ENCODE measurements at regions not wholly inside any gene's neighbourhood (a gene's known extent, or its start where the extent isn't known, plus 50 kb on each side); places are given as distances from the start of the nearest gene placed in this dataset.

GRCh38 chr12:38113991-38114390 lies 202.6 kb upstream of the ALG10B start:
- Histone ChIP-seq H3K9ac (ENCODE audit: low read length) (no peak overlapping the region), H3K36me3 (ENCODE audit: control insufficient read depth in 1 of 2, insufficient read depth in 2 of 2, low read length in 2 of 2) (no peaks in the 10 kb centered on the region), H4K20me1 (ENCODE audit: insufficient read depth) (no peaks in the 10 kb centered on the region), H3K27me3 (ENCODE audit: insufficient read depth, low read length) (no peaks in the 10 kb centered on the region), H3K9me2 (ENCODE audit: insufficient read depth) (no peaks in the 10 kb centered on the region), H3K27ac (ENCODE audit: low read depth, low read length) (no peak overlapping the region), H2AFZ (ENCODE audit: low read depth, low read length, poor library complexity, severe bottlenecking) (no peak overlapping the region), H3K4me2 (ENCODE audit: low read length) (no peak overlapping the region), H3K4me3 (replicated peaks in 1 of 2; ENCODE audit: low read depth in 1 of 2, low read length in 2 of 2) (no peak overlapping the region), H3K4me1 (ENCODE audit: control insufficient read depth in 1 of 2, insufficient read depth in 2 of 2, low read length in 2 of 2) (no peaks in the 10 kb centered on the region), H3K9me3 (ENCODE audit: control insufficient read depth in 1 of 2, insufficient read depth in 1 of 2, low read depth in 1 of 2, low read length in 2 of 2) (no peaks in the 10 kb centered on the region), H3K79me2 (ENCODE audit: insufficient read depth, low read length) (no peaks in the 10 kb centered on the region)
- ChIA-PET CTCF (no interaction called here), RAD21 (ENCODE audit: low non-redundant PET in 1 of 2, low total read pairs in 2 of 2, uncharacterized antibody in 2 of 2, unreplicated experiment in 2 of 2) (no interaction called here), POLR2A (no interaction called here)
- ATAC-seq (no peak), DNase-seq (ENCODE audit: low read depth, low spot score) (no peak)
- no TSS peak for BruUV-seq (replicated peaks)
- no peak for TF ChIP-seq POLR2A (IDR thresholded peaks at IDR 0.05; ENCODE audit: borderline replicate concordance, extremely low read depth, insufficient read depth, insufficient read length)
- no peak for TF ChIP-seq CBX3 (IDR thresholded peaks at IDR 0.05; ENCODE audit: low read depth)
- TF ChIP-seq YY1 (IDR thresholded peaks at IDR 0.05; ENCODE audit: extremely low read depth, insufficient replicate concordance, low read depth, low read length): no peak
- no peak for TF ChIP-seq ZNF274 (IDR thresholded peaks at IDR 0.05; ENCODE audit: low read depth, low read length)
- no peak for TF ChIP-seq EZH2phosphoT487 (IDR thresholded peaks at IDR 0.05; ENCODE audit: borderline replicate concordance)
- no peak for TF ChIP-seq MAX (IDR thresholded peaks at IDR 0.05)
- TF ChIP-seq CTCF (IDR thresholded peaks at IDR 0.05 in 2 of 3, conservative IDR thresholded peaks at IDR 0.05 in 1 of 3; ENCODE audit: borderline replicate concordance in 1 of 3, insufficient read depth in 1 of 3, low read depth in 2 of 3, low read length in 2 of 3): no peak
- TF ChIP-seq JUND (IDR thresholded peaks at IDR 0.05): no peak
- no peak for TF ChIP-seq SIN3A (IDR thresholded peaks at IDR 0.05; ENCODE audit: low read depth)
- no peak for TF ChIP-seq SRF (IDR thresholded peaks at IDR 0.05; ENCODE audit: low read depth)
- TF ChIP-seq CEBPB (IDR thresholded peaks at IDR 0.05; ENCODE audit: low read depth): no peak
- no peak for TF ChIP-seq FOSL1 (IDR thresholded peaks at IDR 0.05; ENCODE audit: low read depth)
- no peak for TF ChIP-seq EZH2 (IDR thresholded peaks at IDR 0.05)
- TF ChIP-seq ELF1 (IDR thresholded peaks at IDR 0.05; ENCODE audit: borderline replicate concordance, low read depth): no peak
- TF ChIP-seq POLR2AphosphoS5 (IDR thresholded peaks at IDR 0.05; ENCODE audit: low read depth, low read length): no peak
- no peak for TF ChIP-seq SP1 (IDR thresholded peaks at IDR 0.05; ENCODE audit: low read depth)
- TF ChIP-seq TCF7L2 (IDR thresholded peaks at IDR 0.05; ENCODE audit: borderline replicate concordance, extremely low read depth, insufficient read depth, insufficient read length): no peak
- TF ChIP-seq ZFX (IDR thresholded peaks at IDR 0.05): no peak
- TF ChIP-seq ATF3 (IDR thresholded peaks at IDR 0.05): no peak
- TF ChIP-seq REST (IDR thresholded peaks at IDR 0.05; ENCODE audit: low read depth): no peak
- intact Hi-C loops (cut with micrococcal nuclease): no loop called here
